ENCODE measurements at regions not wholly inside any gene's neighbourhood (a gene's known extent, or its start where the extent isn't known, plus 50 kb on each side); places are given as distances from the start of the nearest gene placed in this dataset.

DNA sequence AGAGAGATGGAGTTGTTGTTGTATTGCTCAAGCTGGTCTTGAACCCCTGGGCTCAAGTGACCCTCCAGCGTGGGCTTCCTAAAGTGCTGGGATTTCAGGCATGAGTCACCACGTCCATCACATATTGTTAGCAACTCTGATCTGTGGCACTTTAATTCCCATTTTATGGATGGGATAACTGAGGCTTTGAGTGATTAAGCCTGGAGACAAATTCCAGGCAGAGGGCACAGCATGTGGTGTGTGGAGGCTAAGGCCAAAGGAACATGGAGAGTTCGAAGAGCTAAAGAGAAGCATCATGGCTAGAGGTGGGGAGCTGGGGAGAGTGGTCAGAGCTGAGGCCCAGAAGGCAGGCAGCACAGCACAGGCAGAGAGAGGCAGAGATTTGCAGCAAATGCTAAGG is 458.4 kb downstream of the XPNPEP1 start:
- TF ChIP-seq, protein P1, sequence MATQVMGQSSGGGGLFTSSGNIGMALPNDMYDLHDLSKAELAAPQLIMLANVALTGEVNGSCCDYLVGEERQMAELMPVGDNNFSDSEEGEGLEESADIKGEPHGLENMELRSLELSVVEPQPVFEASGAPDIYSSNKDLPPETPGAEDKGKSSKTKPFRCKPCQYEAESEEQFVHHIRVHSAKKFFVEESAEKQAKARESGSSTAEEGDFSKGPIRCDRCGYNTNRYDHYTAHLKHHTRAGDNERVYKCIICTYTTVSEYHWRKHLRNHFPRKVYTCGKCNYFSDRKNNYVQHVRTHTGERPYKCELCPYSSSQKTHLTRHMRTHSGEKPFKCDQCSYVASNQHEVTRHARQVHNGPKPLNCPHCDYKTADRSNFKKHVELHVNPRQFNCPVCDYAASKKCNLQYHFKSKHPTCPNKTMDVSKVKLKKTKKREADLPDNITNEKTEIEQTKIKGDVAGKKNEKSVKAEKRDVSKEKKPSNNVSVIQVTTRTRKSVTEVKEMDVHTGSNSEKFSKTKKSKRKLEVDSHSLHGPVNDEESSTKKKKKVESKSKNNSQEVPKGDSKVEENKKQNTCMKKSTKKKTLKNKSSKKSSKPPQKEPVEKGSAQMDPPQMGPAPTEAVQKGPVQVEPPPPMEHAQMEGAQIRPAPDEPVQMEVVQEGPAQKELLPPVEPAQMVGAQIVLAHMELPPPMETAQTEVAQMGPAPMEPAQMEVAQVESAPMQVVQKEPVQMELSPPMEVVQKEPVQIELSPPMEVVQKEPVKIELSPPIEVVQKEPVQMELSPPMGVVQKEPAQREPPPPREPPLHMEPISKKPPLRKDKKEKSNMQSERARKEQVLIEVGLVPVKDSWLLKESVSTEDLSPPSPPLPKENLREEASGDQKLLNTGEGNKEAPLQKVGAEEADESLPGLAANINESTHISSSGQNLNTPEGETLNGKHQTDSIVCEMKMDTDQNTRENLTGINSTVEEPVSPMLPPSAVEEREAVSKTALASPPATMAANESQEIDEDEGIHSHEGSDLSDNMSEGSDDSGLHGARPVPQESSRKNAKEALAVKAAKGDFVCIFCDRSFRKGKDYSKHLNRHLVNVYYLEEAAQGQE (tag by site-specific recombination; IDR thresholded peaks at IDR 0.05): no peak
- TF ChIP-seq, protein P2, sequence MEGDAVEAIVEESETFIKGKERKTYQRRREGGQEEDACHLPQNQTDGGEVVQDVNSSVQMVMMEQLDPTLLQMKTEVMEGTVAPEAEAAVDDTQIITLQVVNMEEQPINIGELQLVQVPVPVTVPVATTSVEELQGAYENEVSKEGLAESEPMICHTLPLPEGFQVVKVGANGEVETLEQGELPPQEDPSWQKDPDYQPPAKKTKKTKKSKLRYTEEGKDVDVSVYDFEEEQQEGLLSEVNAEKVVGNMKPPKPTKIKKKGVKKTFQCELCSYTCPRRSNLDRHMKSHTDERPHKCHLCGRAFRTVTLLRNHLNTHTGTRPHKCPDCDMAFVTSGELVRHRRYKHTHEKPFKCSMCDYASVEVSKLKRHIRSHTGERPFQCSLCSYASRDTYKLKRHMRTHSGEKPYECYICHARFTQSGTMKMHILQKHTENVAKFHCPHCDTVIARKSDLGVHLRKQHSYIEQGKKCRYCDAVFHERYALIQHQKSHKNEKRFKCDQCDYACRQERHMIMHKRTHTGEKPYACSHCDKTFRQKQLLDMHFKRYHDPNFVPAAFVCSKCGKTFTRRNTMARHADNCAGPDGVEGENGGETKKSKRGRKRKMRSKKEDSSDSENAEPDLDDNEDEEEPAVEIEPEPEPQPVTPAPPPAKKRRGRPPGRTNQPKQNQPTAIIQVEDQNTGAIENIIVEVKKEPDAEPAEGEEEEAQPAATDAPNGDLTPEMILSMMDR (tag by site-specific recombination; IDR thresholded peaks at IDR 0.05): no peak
